NB4 (cell line): ENCODE measurements at regions not wholly inside any gene's neighbourhood (a gene's known extent, or its start where the extent isn't known, plus 50 kb on each side); places are given as distances from the start of the nearest gene placed in this dataset.

Experiments used
- POLR2A ChIP-seq: IDR thresholded peaks from 2 replicates; pipeline ENCODE4 v1.6.1; 2011; ENCODE audit warnings: mild to moderate bottlenecking; ENCODE audit not compliant: insufficient read length; ENCODE audit errors: extremely low read depth
- TF ChIP-seq, protein P1 (sequence below): IDR thresholded peaks from one replicate; pipeline ENCODE4 v1.5.1; 2012; ENCODE audit warnings: low read depth, low read length
- TF ChIP-seq, protein P2 (sequence below): IDR thresholded peaks from 2 replicates; pipeline ENCODE4 v1.6.1; 2011; ENCODE audit warnings: low read depth, low read length

DNA sequence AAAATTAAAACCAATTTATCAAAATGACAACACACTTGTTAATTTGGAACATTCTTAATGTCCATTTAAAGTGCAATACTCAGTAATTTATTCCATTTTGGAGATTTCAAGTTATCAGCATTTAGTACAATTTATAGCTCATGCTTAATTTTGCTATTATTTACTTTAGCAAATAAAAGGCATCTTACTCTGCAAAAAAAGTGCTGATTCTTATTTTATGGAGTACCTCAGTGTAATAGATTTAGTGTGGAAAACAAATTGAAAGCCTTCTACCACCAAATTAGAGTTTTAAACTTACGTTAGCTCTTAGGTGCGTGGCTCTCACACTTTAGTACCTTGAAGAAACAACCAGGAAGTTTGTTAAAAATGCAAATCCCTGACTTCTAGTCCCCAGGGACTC is 208.4 kb upstream of the NRIP1 start:
- TF ChIP-seq, protein P1, sequence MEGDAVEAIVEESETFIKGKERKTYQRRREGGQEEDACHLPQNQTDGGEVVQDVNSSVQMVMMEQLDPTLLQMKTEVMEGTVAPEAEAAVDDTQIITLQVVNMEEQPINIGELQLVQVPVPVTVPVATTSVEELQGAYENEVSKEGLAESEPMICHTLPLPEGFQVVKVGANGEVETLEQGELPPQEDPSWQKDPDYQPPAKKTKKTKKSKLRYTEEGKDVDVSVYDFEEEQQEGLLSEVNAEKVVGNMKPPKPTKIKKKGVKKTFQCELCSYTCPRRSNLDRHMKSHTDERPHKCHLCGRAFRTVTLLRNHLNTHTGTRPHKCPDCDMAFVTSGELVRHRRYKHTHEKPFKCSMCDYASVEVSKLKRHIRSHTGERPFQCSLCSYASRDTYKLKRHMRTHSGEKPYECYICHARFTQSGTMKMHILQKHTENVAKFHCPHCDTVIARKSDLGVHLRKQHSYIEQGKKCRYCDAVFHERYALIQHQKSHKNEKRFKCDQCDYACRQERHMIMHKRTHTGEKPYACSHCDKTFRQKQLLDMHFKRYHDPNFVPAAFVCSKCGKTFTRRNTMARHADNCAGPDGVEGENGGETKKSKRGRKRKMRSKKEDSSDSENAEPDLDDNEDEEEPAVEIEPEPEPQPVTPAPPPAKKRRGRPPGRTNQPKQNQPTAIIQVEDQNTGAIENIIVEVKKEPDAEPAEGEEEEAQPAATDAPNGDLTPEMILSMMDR: no peak
- no peak for TF ChIP-seq POLR2A
- TF ChIP-seq, protein P2, sequence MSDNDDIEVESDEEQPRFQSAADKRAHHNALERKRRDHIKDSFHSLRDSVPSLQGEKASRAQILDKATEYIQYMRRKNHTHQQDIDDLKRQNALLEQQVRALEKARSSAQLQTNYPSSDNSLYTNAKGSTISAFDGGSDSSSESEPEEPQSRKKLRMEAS: no peak
